ENCODE measurements at regions not wholly inside any gene's neighbourhood (a gene's known extent, or its start where the extent isn't known, plus 50 kb on each side); places are given as distances from the start of the nearest gene placed in this dataset.
A peak's percentile ranks its signal among the peaks of the same experiment; 100 is the strongest.

DNA sequence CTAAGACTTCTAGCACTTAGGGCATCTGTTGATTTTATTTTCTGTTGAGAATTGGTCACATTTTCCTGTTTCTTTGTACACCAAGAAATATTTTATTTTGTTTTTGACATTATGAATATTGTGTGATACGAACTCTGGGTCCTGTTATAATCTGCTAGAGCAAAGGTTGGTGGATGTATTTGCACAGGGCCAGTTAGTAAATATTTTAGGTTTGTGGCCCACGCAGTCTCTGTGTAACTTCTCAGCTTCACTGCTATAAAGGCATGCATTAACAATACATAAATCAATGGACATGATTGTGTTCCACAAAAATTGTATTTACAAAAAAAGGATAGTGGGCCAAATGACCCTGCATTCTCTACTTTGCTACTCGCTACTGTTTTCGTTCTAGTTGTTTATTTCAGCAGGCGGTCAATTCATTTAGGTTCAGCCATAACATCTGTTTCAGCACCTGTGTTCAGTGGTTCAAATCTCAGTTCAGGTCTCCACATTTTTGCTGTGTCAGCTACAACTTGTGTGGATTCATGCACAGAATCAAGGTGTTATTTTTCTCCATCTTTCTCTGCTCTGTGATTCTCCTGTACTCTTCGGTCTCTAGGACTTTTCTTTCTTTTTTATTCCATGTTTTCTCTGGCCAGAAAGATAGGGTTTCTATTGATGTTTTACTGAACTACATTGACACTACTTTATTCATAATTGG lies 786.2 kb downstream of the ETS1 start:
- DNase-seq (no peak), ATAC-seq (ENCODE audit: low read depth) (no peak)
- Histone ChIP-seq H3K14ac (replicated peaks; ENCODE audit: low read depth, low read length) (no peak overlapping the region), H4K20me1 (ENCODE audit: insufficient read depth, low read length) (no peaks in the 10 kb centered on the region), H3K36me3 (ENCODE audit: control insufficient read depth, insufficient read depth, low read length) (no peaks in the 10 kb centered on the region), H3K27ac (ENCODE audit: insufficient read depth, low read length) (no peak overlapping the region), H2BK20ac (ENCODE audit: low read depth, low read length) (no peak overlapping the region), H2AK5ac (ENCODE audit: low read depth, low read length) (no peak overlapping the region), H3K23ac (ENCODE audit: low read depth, low read length) (no peak overlapping the region), H3K18ac (ENCODE audit: low read depth, low read length) (no peak overlapping the region), H4K91ac (ENCODE audit: insufficient read depth, low read depth, low read length) (no peak overlapping the region), H3K9me3 (ENCODE audit: control insufficient read depth, insufficient read depth, low read length) (no peaks in the 10 kb centered on the region), H3K56ac (ENCODE audit: extremely low read depth, insufficient read depth, low read length) (no peak overlapping the region), H2BK5ac (ENCODE audit: low read depth, low read length, poor library complexity, severe bottlenecking) (no peak overlapping the region), H2BK120ac (ENCODE audit: low read depth, low read length) (no peak overlapping the region), H3K4me3 (ENCODE audit: insufficient read depth, low read depth, low read length) (no peak overlapping the region), H3K4ac (ENCODE audit: low read depth, low read length) (no peak overlapping the region), H3K79me1 (ENCODE audit: low read depth in 1 of 2, low read length in 2 of 2) (no peaks in the 10 kb centered on the region), H3K4me2 (ENCODE audit: low read depth, low read length) (no peak overlapping the region), H3K9ac (ENCODE audit: low read depth, low read length) (no peak overlapping the region), H4K8ac (ENCODE audit: low read depth in 2 of 2, low read length in 2 of 2) (no peak overlapping the region), H3K9me1 (ENCODE audit: insufficient read depth, low read length) (no peaks in the 10 kb centered on the region), H2AFZ (replicated peaks; ENCODE audit: low read length, poor library complexity) (no peak overlapping the region), H2BK15ac (ENCODE audit: low read depth, low read length) (no peak overlapping the region), H3K27me3 (ENCODE audit: control insufficient read depth, insufficient read depth, low read length) (no peaks in the 10 kb centered on the region; the same call in 1 of the 2 replicates), H2AK9ac (replicated peaks; ENCODE audit: low read depth, low read length, poor library complexity) (no peak overlapping the region), H4K5ac (ENCODE audit: low read depth, low read length) (no peak overlapping the region), H3K4me1 (ENCODE audit: control insufficient read depth, insufficient read depth, low read length) (no peaks in the 10 kb centered on the region)
- intact Hi-C loops (cut with micrococcal nuclease) (no loop called here), in situ Hi-C loops (cut with MboI; ENCODE audit: low sequenced_read_pairs) (no loop called here), dilution Hi-C loops (cut with HindIII; ENCODE audit: low sequenced_read_pairs, unreplicated experiment) (no loop called here)
- BruUV-seq (replicated peaks) = no TSS peak
- whole genome bisulfite sequencing, 2 experiments (ENCODE audit: extremely low coverage in 2 of 2, insufficient read length in 1 of 2) = 63% methylated on average over 1 of the region's 6 CpGs; no CpG with 5 or more reads in 1 of the 2 experiments
- CTCF ChIA-PET = interaction anchor here (0.5 to 0.6 kb wide), 2 partner anchors 441 to 1357 kb away, joined by 3 to 4 read pairs; no protein-coding TSS in a partner anchor
- POLR2A ChIA-PET (ENCODE audit: unreplicated experiment) = no interaction called here
- TF ChIP-seq RFX5 (IDR thresholded peaks at IDR 0.05; ENCODE audit: low read depth, low read length) (no peak), MAFK (IDR thresholded peaks at IDR 0.05; ENCODE audit: low read depth, low read length) (peak; percentile 75), RAD21 (IDR thresholded peaks at IDR 0.05; ENCODE audit: low read length) (no peak)
